ENCODE measurements at regions not wholly inside any gene's neighbourhood (a gene's known extent, or its start where the extent isn't known, plus 50 kb on each side); places are given as distances from the start of the nearest gene placed in this dataset.

DNA sequence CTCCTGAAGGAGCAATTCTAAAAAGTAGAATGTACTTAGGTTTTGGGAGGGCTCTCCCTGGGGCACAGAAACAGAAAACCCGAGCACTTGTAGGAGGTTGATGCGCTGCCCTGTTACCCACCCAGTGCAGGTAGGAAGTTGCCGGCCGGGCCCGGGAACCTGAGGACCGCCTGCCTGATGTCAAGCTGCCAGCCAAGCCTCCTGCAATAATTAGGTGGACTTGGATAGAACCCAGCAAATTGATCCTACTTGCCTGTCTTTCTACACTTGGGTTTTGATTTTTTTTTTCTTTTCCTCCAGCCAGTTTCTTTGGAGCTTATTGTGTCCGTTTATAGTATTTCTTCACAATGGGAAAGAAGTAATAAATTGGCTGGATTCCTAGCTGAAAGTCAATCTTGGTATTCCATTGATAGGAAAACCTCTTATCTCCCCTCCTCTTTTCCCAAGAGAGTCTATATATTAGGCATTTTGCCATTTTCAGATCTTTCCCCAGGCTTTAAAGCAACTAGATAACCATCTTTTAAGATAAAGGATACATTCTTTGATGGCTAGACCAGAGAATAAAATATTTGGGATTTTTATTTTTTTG, 78.3 kb upstream of the FYN start:
- no peak for DNase-seq

More for the DNA sequence above, 78.3 kb upstream of the FYN start:
- H3K4me2 ChIP-seq (ENCODE audit: insufficient read depth, insufficient read length, low read length): no peak overlapping the region
- H3K27ac Mint-ChIP-seq: no peak overlapping the region
- WGBS (ENCODE audit: extremely low coverage, insufficient read length, low lambda C conversion rate): no CpG with 5 or more reads among the region's 7 CpGs
- H3K79me1 ChIP-seq (ENCODE audit: insufficient read depth, low read depth, low read length, poor library complexity, severe bottlenecking): no peaks in the 10 kb centered on the region
- no peak for TF ChIP-seq CTCF (conservative IDR thresholded peaks at IDR 0.05)
- H2BK15ac ChIP-seq (ENCODE audit: low read depth, low read length): no peak overlapping the region
- no peaks in the 10 kb centered on the region for H4K20me1 ChIP-seq (ENCODE audit: control insufficient read depth, insufficient read depth, insufficient read length)
- H2BK120ac ChIP-seq (ENCODE audit: low read depth, low read length, poor library complexity, severe bottlenecking): no peak overlapping the region
- no peaks in the 10 kb centered on the region for H3K9me3 ChIP-seq (ENCODE audit: control insufficient read depth, low read depth, low read length)
- no peak overlapping the region for H3K14ac ChIP-seq (ENCODE audit: insufficient read depth, low read length)
- no peak overlapping the region for H2AK5ac ChIP-seq (ENCODE audit: insufficient read length, low read length)
- H3K27me3 Mint-ChIP-seq (ENCODE audit: low read depth): no peaks in the 10 kb centered on the region; the same call in 1 of the 2 replicates
- no peaks in the 10 kb centered on the region for H3K23me2 ChIP-seq (ENCODE audit: insufficient read length, low read depth, low read length, poor library complexity, severe bottlenecking)
- H4K91ac ChIP-seq (ENCODE audit: insufficient read length, low read depth, low read length): no peak overlapping the region
- H2AFZ ChIP-seq (ENCODE audit: low read length): no peak overlapping the region
- no peaks in the 10 kb centered on the region for H3K36me3 Mint-ChIP-seq (ENCODE audit: insufficient read depth in 1 of 3, low read depth in 3 of 3)
- H3T11ph ChIP-seq (ENCODE audit: low read length): no peak overlapping the region
- H2BK12ac ChIP-seq (ENCODE audit: insufficient read length, low read depth, low read length): no peak overlapping the region
- peaks cover 25 to 27% of the 10 kb centered on the region in 2 experiments for H3K4me1 Mint-ChIP-seq
- H3K4ac ChIP-seq (ENCODE audit: low read depth, low read length): no peak overlapping the region
- H3K18ac ChIP-seq (ENCODE audit: insufficient read length, low read depth, low read length): no peak overlapping the region
- no peak overlapping the region for H3K9ac ChIP-seq (ENCODE audit: extremely low read depth, insufficient read length, low read length)
- H3K23ac ChIP-seq (ENCODE audit: insufficient read length, low read depth, low read length): no peak overlapping the region
- H4K8ac ChIP-seq (replicated peaks; ENCODE audit: insufficient read length, low read depth, low read length): no peak overlapping the region
- no peak overlapping the region for H2BK20ac ChIP-seq (ENCODE audit: low read depth, low read length, poor library complexity, severe bottlenecking)
- H3K4me1 ChIP-seq (ENCODE audit: insufficient read depth, low read length): peaks cover 7% of the 10 kb centered on the region
- no peak overlapping the region for H3K56ac ChIP-seq (ENCODE audit: insufficient read length, low read depth, low read length)
- H2BK5ac ChIP-seq (ENCODE audit: insufficient read length, low read length): no peak overlapping the region
- no peak overlapping the region for H3K4me3 Mint-ChIP-seq
- H4K5ac ChIP-seq (ENCODE audit: insufficient read length, low read depth, low read length): no peak overlapping the region
- H3K79me2 ChIP-seq (ENCODE audit: insufficient read depth, low read length): no peaks in the 10 kb centered on the region
- H3K27me3 ChIP-seq (ENCODE audit: insufficient read depth, low read length): no peaks in the 10 kb centered on the region
- no peaks in the 10 kb centered on the region for H3K9me3 Mint-ChIP-seq
- no peak overlapping the region for H3K27ac ChIP-seq (ENCODE audit: insufficient read length, low read depth, low read length)

Data from H9 (cell line).